ENCODE measurements at regions not wholly inside any gene's neighbourhood (a gene's known extent, or its start where the extent isn't known, plus 50 kb on each side); places are given as distances from the start of the nearest gene placed in this dataset.
A peak's percentile ranks its signal among the peaks of the same experiment; 100 is the strongest.

GRCh38 chr10:3226960-3227744 lies 54.6 kb upstream of the PITRM1 start:
- H3K9me3 ChIP-seq (ENCODE audit: control insufficient read depth, insufficient read depth, low read length), result no peaks in the 10 kb centered on the region
- dilution Hi-C loops (cut with HindIII; ENCODE audit: low sequenced_read_pairs, unreplicated experiment) (no loop called here), in situ Hi-C loops (cut with MboI; ENCODE audit: low sequenced_read_pairs) (loop anchor here (10.0 kb wide), 1 partner anchor 548 kb away; no protein-coding TSS in a partner anchor), intact Hi-C loops (cut with micrococcal nuclease) (no loop called here)
- H2AK9ac ChIP-seq (replicated peaks; ENCODE audit: low read depth, low read length, poor library complexity), result no peak overlapping the region
- H4K8ac ChIP-seq (ENCODE audit: low read depth in 2 of 2, low read length in 2 of 2), result peak overlapping the region in 1 of 2 experiments; percentile 70; a peak in 1 of 4 replicates
- no peak overlapping the region for H3K4me3 ChIP-seq (ENCODE audit: insufficient read depth, low read depth, low read length)
- H3K4me2 ChIP-seq (ENCODE audit: low read depth, low read length), result peak overlapping the region; percentile 53
- H2AFZ ChIP-seq (replicated peaks; ENCODE audit: low read length, poor library complexity), result no peak overlapping the region
- peak; percentile 59 for ATAC-seq (ENCODE audit: low read depth)
- peak overlapping the region; percentile 34; the same call in 1 of the 3 replicates for H2BK15ac ChIP-seq (ENCODE audit: low read depth, low read length)
- H2AK5ac ChIP-seq (ENCODE audit: low read depth, low read length), result peak overlapping the region; percentile 75; the same call in 1 of the 2 replicates
- peak overlapping the region; percentile 34; the same call in 1 of the 2 replicates for H4K91ac ChIP-seq (ENCODE audit: insufficient read depth, low read depth, low read length)
- no TSS peak for BruUV-seq (replicated peaks)
- peaks cover 12% of the 10 kb centered on the region for H3K9me1 ChIP-seq (ENCODE audit: insufficient read depth, low read length)
- peak overlapping the region; percentile 95 for H2BK20ac ChIP-seq (ENCODE audit: low read depth, low read length)
- H3K9ac ChIP-seq (ENCODE audit: low read depth, low read length), result no peak overlapping the region
- no peak overlapping the region; the same call in 1 of the 2 replicates for H4K5ac ChIP-seq (ENCODE audit: low read depth, low read length)
- H2BK120ac ChIP-seq (ENCODE audit: low read depth, low read length), result peak overlapping the region; percentile 92
- peak overlapping the region; percentile 22; the same call in 1 of the 2 replicates for H3K27ac ChIP-seq (ENCODE audit: insufficient read depth, low read length)
- H3K56ac ChIP-seq (ENCODE audit: extremely low read depth, insufficient read depth, low read length), result no peak overlapping the region; the same call in 1 of the 2 replicates
- no peaks in the 10 kb centered on the region for H4K20me1 ChIP-seq (ENCODE audit: insufficient read depth, low read length)
- TF ChIP-seq, protein P1, sequence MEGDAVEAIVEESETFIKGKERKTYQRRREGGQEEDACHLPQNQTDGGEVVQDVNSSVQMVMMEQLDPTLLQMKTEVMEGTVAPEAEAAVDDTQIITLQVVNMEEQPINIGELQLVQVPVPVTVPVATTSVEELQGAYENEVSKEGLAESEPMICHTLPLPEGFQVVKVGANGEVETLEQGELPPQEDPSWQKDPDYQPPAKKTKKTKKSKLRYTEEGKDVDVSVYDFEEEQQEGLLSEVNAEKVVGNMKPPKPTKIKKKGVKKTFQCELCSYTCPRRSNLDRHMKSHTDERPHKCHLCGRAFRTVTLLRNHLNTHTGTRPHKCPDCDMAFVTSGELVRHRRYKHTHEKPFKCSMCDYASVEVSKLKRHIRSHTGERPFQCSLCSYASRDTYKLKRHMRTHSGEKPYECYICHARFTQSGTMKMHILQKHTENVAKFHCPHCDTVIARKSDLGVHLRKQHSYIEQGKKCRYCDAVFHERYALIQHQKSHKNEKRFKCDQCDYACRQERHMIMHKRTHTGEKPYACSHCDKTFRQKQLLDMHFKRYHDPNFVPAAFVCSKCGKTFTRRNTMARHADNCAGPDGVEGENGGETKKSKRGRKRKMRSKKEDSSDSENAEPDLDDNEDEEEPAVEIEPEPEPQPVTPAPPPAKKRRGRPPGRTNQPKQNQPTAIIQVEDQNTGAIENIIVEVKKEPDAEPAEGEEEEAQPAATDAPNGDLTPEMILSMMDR (conservative IDR thresholded peaks at IDR 0.05; ENCODE audit: low read depth, low read length), result no peak
- TF ChIP-seq ELK1 (IDR thresholded peaks at IDR 0.05; ENCODE audit: borderline replicate concordance, low read depth, low read length) (no peak), SMC3 (IDR thresholded peaks at IDR 0.05; ENCODE audit: low read depth, low read length) (no peak), RFX5 (IDR thresholded peaks at IDR 0.05; ENCODE audit: low read depth, low read length) (no peak), POLR2A (IDR thresholded peaks at IDR 0.05; ENCODE audit: low read depth, low read length) (no peak), CEBPB (IDR thresholded peaks at IDR 0.05; ENCODE audit: low read depth, low read length) (no peak), MAFK (IDR thresholded peaks at IDR 0.05; ENCODE audit: low read depth, low read length) (no peak), RAD21 (IDR thresholded peaks at IDR 0.05; ENCODE audit: low read length) (no peak), FOS (IDR thresholded peaks at IDR 0.05; ENCODE audit: low read depth, low read length) (no peak)
- POLR2A ChIA-PET (ENCODE audit: unreplicated experiment), result no interaction called here
- no peaks in the 10 kb centered on the region for H3K27me3 ChIP-seq (ENCODE audit: control insufficient read depth, insufficient read depth, low read length)
- H3K14ac ChIP-seq (replicated peaks; ENCODE audit: low read depth, low read length), result peak overlapping the region; percentile 82
- peak; percentile 79 for DNase-seq
- H3K4me1 ChIP-seq (ENCODE audit: control insufficient read depth, insufficient read depth, low read length), result peaks cover 7% of the 10 kb centered on the region
- no peaks in the 10 kb centered on the region for H3K79me1 ChIP-seq (ENCODE audit: low read depth in 1 of 2, low read length in 2 of 2)
- 75% methylated on average over 2 of the region's 11 CpGs; no CpG with 5 or more reads in 1 of the 2 experiments for WGBS, 2 experiments (ENCODE audit: extremely low coverage in 2 of 2, insufficient read length in 1 of 2)
- peak overlapping the region; percentile 10; the same call in 1 of the 2 replicates for H3K18ac ChIP-seq (ENCODE audit: low read depth, low read length)
- H3K23ac ChIP-seq (ENCODE audit: low read depth, low read length), result peak overlapping the region; percentile 88; the same call in 1 of the 2 replicates
- H2BK5ac ChIP-seq (ENCODE audit: low read depth, low read length, poor library complexity, severe bottlenecking), result peak overlapping the region; percentile 68
- H3K36me3 ChIP-seq (ENCODE audit: control insufficient read depth, insufficient read depth, low read length), result no peaks in the 10 kb centered on the region
- H3K4ac ChIP-seq (ENCODE audit: low read depth, low read length), result peak overlapping the region; percentile 85
- CTCF ChIA-PET, result no interaction called here
